Adrenal gland (tissue), 9 donors: ENCODE measurements at regions not wholly inside any gene's neighbourhood (a gene's known extent, or its start where the extent isn't known, plus 50 kb on each side); places are given as distances from the start of the nearest gene placed in this dataset.

Experiments
- DNase-seq, 7 donors: peaks; one replicate each; pipeline ENCODE4 v3.0.0-alpha.2; 2019 to 2020
- H3K27ac ChIP-seq, 5 donors: fragments of 200-600 bp; sonication (generic) in 4 of 5; 1 replicate in 3 of 5; 2 replicates in 2 of 5; pipeline versions ENCODE4 v1.5.1 to v1.8.0; 2016 to 2020; ENCODE audit warnings: mild to moderate bottlenecking in 1 of 5
- H3K27me3 ChIP-seq: fragments of 200-600 bp; 2 replicates; pipeline ENCODE4 v1.8.0; 2021
- H3K36me3 ChIP-seq, 2 donors: fragments of 200-600 bp; replicated peaks in 1 of 2; 1 replicate in 1 of 2; 2 replicates in 1 of 2; pipeline versions ENCODE4 v1.5.1 to v1.8.0; 2018 to 2022
- H3K4me1 ChIP-seq, 2 donors: fragments of 200-600 bp; replicated peaks in 1 of 2; 1 replicate in 1 of 2; 2 replicates in 1 of 2; pipeline versions ENCODE4 v1.5.1 to v1.8.0; 2018 to 2021
- H3K4me3 ChIP-seq, 4 donors: fragments of 200-600 bp; sonication (generic) in 3 of 4; one replicate each; pipeline ENCODE4 v1.5.1; 2016 to 2018
- H3K9me3 ChIP-seq, 3 donors: fragments of 200-600 bp; sonication (generic) in 1 of 3; replicated peaks in 1 of 3; 1 replicate in 2 of 3; 2 replicates in 1 of 3; pipeline versions ENCODE4 v1.5.1 to v1.8.0; 2016 to 2021
- CTCF ChIP-seq, 6 experiments: fragments of 450-650 bp in 4 of 6; fragments of 200-600 bp in 2 of 6; sonication (generic) in 1 of 6; IDR thresholded peaks; 1 replicate in 5 of 6; 2 replicates in 1 of 6; pipeline versions ENCODE4 v1.5.1 to v1.8.0; 2016 to 2021; ENCODE audit warnings: antibody characterized with exemption in 6 of 6, mild to moderate bottlenecking in 2 of 6, moderate library complexity in 1 of 6
- POLR2A ChIP-seq, 2 donors: fragments of 450-650 bp; IDR thresholded peaks; one replicate each; pipeline ENCODE4 v1.6.1; 2017; ENCODE audit warnings: antibody characterized with exemption in 2 of 2, mild to moderate bottlenecking in 2 of 2, moderate library complexity in 1 of 2
- WGBS, 4 donors: extraction: QIAGEN DNeasy Blood & Tissue Kit in 2 of 4; methylation state at CpG; one replicate each; pipeline versions ENCODE4 v1.1.5 to v1.1.7; 2013 to 2017; 5-methylcytosine and 5-hydroxymethylcytosine counted together
- intact Hi-C, 2 donors: fragments of 100-400 bp; cut with DNase I; formaldehyde crosslinking; loops; one replicate each; pipeline versions ENCODE4 v1.14.1 to v1.15.0; 2022 to 2023
- donor health status: healthy with polysubstance abuse.
- donor health status: Bipolar disorder and iron deficiency.
- donor health status: DM: yes; HTN: yes; CAD: no.
- donor health status: DM: no; HTN: no; CAD: no.
- donor health status: DM: no; HTN: no; CAD: no.

GRCh38 chr10:28806488-28806941, 129.2 kb downstream of the BAMBI start:
- H3K27ac ChIP-seq: peak overlapping the region; percentile 34 to 79 (median 71)
- intact Hi-C loops: no loop called here
- TF ChIP-seq CTCF (IDR thresholded peaks at IDR 0.05): no peak
- TF ChIP-seq POLR2A (IDR thresholded peaks at IDR 0.05): no peak
- no peaks in the 10 kb centered on the region for H3K36me3 ChIP-seq
- peak in 3 of 7 donors; percentile 11 to 30 (median 27) for DNase-seq
- no peaks in the 10 kb centered on the region for H3K9me3 ChIP-seq
- H3K4me1 ChIP-seq: peaks cover 39 to 43% of the 10 kb centered on the region in 2 donors
- 24 to 37% (median 29%) methylated on average over 5 of the region's 5 CpGs for WGBS, 4 donors
- H3K4me3 ChIP-seq: peak overlapping the region in 1 of 4 donors; percentile 27
- no peaks in the 10 kb centered on the region for H3K27me3 ChIP-seq

GRCh38 chr10:28806951-28807759, 129.8 kb downstream of the BAMBI start:
- 9 to 25% (median 18%) methylated on average over 8 of the region's 8 CpGs for WGBS, 4 donors
- DNase-seq: peak in 5 of 7 donors; percentile 22 to 62 (median 27)
- Histone ChIP-seq H3K4me1 (peaks cover 39 to 43% of the 10 kb centered on the region in 2 donors), H3K9me3 (no peaks in the 10 kb centered on the region), H3K27ac (peak overlapping the region; percentile 63 to 79 (median 71)), H3K27me3 (no peaks in the 10 kb centered on the region), H3K4me3 (peak overlapping the region in 1 of 4 donors; percentile 27), H3K36me3 (no peaks in the 10 kb centered on the region)
- intact Hi-C loops: no loop called here
- TF ChIP-seq CTCF (IDR thresholded peaks at IDR 0.05) (no peak), POLR2A (IDR thresholded peaks at IDR 0.05) (no peak)

- no peaks in the 10 kb centered on the region for H3K9me3 ChIP-seq
- WGBS, 4 donors: 12 to 32% (median 19%) methylated on average over 13 to 16 of the region's 16 CpGs
- DNase-seq: peak in 5 of 7 donors; percentile 27 to 65 (median 38)
- no peak overlapping the region for H3K4me3 ChIP-seq
- no peaks in the 10 kb centered on the region for H3K27me3 ChIP-seq
- TF ChIP-seq POLR2A (IDR thresholded peaks at IDR 0.05) (no peak), CTCF (IDR thresholded peaks at IDR 0.05) (no peak)
- peaks cover 39 to 43% of the 10 kb centered on the region in 2 donors for H3K4me1 ChIP-seq
- peak overlapping the region; percentile 63 to 79 (median 71) for H3K27ac ChIP-seq
- no peaks in the 10 kb centered on the region for H3K36me3 ChIP-seq
- intact Hi-C loops: no loop called here
These were observed 130.7 kb downstream of the BAMBI start for GRCh38 chr10:28807760-28808613.

- H3K4me3 ChIP-seq: no peak overlapping the region
- WGBS, 4 donors: 62 to 76% (median 64%) methylated on average over 6 of the region's 6 CpGs
- H3K27ac ChIP-seq: peak overlapping the region in 4 of 5 donors; percentile 27 to 74 (median 67)
- no peaks in the 10 kb centered on the region for H3K27me3 ChIP-seq
- no peak for DNase-seq
- no peaks in the 10 kb centered on the region for H3K36me3 ChIP-seq
- H3K9me3 ChIP-seq: no peaks in the 10 kb centered on the region
- intact Hi-C loops: no loop called here
- TF ChIP-seq POLR2A (IDR thresholded peaks at IDR 0.05) (no peak), CTCF (IDR thresholded peaks at IDR 0.05) (no peak)
- peaks cover 39 to 43% of the 10 kb centered on the region in 2 donors for H3K4me1 ChIP-seq
These were observed 131.4 kb downstream of the BAMBI start for GRCh38 chr10:28808693-28809092.
